Upper lobe of right lung (tissue), 1 donor: ENCODE measurements at regions not wholly inside any gene's neighbourhood (a gene's known extent, or its start where the extent isn't known, plus 50 kb on each side); places are given as distances from the start of the nearest gene placed in this dataset.
"Not testable (repeated sequence)": the region's sequence is repeated elsewhere in the genome, so short reads cannot be mapped to it uniquely, and the experiment has no call there.

Experiments
- ATAC-seq: fragments of 200-7000 bp; cut with Tn5 transposase; one replicate; pipeline ENCODE4 v1.9.1; 2020; ENCODE audit warnings: mild to moderate bottlenecking, moderate library complexity
- DNase-seq: peaks from one replicate; pipeline ENCODE4 v3.0.0-alpha.2; 2020
- H3K27ac ChIP-seq: fragments of 200-600 bp; one replicate; pipeline ENCODE4 v1.8.0; 2022
- H3K27me3 ChIP-seq: fragments of 200-600 bp; one replicate; pipeline ENCODE4 v1.8.0; 2022; ENCODE audit warnings: mild to moderate bottlenecking
- H3K36me3 ChIP-seq: fragments of 200-600 bp; one replicate; pipeline ENCODE4 v1.8.0; 2022
- H3K4me1 ChIP-seq: fragments of 200-600 bp; one replicate; pipeline ENCODE4 v1.8.0; 2022
- H3K4me3 ChIP-seq: fragments of 200-600 bp; one replicate; pipeline ENCODE4 v1.8.0; 2022; ENCODE audit warnings: mild to moderate bottlenecking
- H3K9me3 ChIP-seq: fragments of 200-600 bp; one replicate; pipeline ENCODE4 v1.8.0; 2022
- intact Hi-C: fragments of 100-400 bp; cut with DNase I; formaldehyde crosslinking; loops from one replicate; pipeline ENCODE4 v1.11.0; 2022
- TF ChIP-seq, protein P1 (sequence below): fragments of 200-600 bp; IDR thresholded peaks from one replicate; pipeline ENCODE4 v1.8.0; 2022; ENCODE audit warnings: antibody characterized with exemption
- donor health status: DM: no; HTN: yes; CAD: no; lungs with severe emphysema.

DNA sequence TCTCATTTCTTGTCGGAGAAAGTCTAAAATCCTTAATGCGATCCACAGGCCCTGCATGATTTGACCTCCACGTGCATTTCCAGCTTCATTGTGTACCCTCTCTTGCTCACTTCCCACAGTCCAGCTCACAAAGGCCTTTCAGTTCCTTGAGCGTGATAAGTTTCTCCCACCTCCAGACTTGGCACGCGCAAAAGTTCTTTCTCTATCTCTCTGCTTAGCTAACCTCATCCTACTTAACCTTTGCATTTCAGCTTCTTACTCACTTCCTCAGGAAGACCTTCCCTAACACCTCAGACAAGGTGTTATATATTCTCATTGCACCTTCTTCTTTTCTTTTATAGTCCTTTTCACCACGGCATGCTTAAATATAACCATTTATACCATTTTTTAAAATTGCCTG is 124.8 kb upstream of the XPO1 start:
- no peaks in the 10 kb centered on the region for H3K36me3 ChIP-seq
- no peaks in the 10 kb centered on the region for H3K27me3 ChIP-seq
- intact Hi-C loops: no loop called here
- TF ChIP-seq, protein P1, sequence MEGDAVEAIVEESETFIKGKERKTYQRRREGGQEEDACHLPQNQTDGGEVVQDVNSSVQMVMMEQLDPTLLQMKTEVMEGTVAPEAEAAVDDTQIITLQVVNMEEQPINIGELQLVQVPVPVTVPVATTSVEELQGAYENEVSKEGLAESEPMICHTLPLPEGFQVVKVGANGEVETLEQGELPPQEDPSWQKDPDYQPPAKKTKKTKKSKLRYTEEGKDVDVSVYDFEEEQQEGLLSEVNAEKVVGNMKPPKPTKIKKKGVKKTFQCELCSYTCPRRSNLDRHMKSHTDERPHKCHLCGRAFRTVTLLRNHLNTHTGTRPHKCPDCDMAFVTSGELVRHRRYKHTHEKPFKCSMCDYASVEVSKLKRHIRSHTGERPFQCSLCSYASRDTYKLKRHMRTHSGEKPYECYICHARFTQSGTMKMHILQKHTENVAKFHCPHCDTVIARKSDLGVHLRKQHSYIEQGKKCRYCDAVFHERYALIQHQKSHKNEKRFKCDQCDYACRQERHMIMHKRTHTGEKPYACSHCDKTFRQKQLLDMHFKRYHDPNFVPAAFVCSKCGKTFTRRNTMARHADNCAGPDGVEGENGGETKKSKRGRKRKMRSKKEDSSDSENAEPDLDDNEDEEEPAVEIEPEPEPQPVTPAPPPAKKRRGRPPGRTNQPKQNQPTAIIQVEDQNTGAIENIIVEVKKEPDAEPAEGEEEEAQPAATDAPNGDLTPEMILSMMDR: no peak
- H3K27ac ChIP-seq: no peak overlapping the region
- no peaks in the 10 kb centered on the region for H3K4me1 ChIP-seq
- no peak overlapping the region for H3K4me3 ChIP-seq
- ATAC-seq: no peak
- DNase-seq: no peak
- H3K9me3 ChIP-seq: no peaks in the 10 kb centered on the region

DNA sequence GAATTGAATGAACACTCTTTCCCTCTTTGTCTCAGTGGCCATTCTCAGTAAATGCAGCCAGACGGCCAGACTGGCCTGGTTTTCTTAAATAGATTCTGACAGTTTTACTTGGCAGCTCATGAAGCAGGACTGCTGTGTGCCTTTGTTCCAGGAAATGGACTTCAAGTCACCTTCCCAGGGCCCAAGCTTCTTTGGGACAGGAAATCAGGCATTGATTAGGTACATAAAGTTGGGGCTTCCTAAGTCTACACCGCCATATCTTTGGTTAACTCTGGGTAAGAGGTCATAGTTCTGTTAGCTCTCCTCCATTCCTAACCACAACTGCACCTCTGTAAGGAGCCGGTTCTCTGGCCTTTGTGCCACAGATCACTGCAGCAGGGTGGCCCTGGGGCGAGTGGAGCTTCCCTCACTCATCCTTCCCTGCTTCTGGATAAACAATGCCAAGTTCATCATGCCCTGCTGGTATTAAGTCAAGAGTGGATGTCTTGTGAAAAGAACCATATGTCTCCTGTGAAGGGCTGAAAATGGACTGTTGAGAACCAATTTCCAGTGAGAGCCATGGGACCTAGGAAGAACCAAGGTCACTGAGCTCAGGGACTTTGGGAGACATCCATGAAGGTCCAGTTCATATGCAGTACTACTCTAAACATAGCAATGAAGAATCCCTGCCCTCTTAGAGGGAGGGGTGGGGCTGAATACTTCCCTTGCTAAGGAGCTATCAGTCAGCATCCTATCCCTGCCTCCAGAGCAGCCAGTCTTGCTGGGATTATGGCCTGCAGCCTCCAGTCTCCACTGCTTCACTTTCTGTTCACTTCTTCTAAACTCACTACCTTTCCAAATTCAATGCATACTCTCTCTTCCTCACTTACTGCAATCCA is 122.6 kb upstream of the XPO1 start:
- intact Hi-C loops: no loop called here
- no peak for DNase-seq
- Histone ChIP-seq H3K27ac (no peak overlapping the region), H3K36me3 (no peaks in the 10 kb centered on the region), H3K4me1 (no peaks in the 10 kb centered on the region), H3K9me3 (no peaks in the 10 kb centered on the region), H3K4me3 (no peak overlapping the region), H3K27me3 (no peaks in the 10 kb centered on the region)
- no peak for ATAC-seq
- TF ChIP-seq, protein P1: no peak

GRCh38 chr2:61658841-61659780 is 121.0 kb upstream of the XPO1 start:
- H3K4me1 ChIP-seq: no peaks in the 10 kb centered on the region
- no peak overlapping the region for H3K27ac ChIP-seq
- ATAC-seq (peak; percentile 76), DNase-seq (no peak)
- no peaks in the 10 kb centered on the region for H3K27me3 ChIP-seq
- TF ChIP-seq, protein P1: peak; percentile 56
- intact Hi-C loops: no loop called here
- no peaks in the 10 kb centered on the region for H3K9me3 ChIP-seq
- no peak overlapping the region for H3K4me3 ChIP-seq
- no peaks in the 10 kb centered on the region for H3K36me3 ChIP-seq

DNA sequence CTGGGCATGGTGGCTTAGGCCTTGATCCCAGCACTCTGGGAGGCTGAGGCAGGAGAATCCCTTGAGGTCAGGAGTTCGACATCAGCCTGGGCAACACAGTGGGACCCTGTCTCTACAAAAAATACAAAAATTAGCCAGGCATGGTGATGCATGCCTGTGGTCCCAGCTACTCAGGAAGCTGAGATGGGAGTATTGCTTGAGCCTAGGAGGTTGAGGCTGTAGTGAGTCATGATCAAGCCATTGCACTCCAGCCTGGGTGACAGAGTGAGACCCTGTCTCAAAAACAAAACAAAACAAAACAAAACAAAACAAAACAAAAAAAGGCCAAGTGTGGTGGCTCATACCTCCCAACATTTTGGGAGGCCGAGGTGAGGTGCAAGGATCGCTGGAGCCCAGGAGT is 111.8 kb upstream of the XPO1 start:
- ATAC-seq, H3K27me3 ChIP-seq, intact Hi-C loops, H3K27ac ChIP-seq, H3K36me3 ChIP-seq, DNase-seq, H3K4me1 ChIP-seq, H3K4me3 ChIP-seq, H3K9me3 ChIP-seq: not testable (repeated sequence)

GRCh38 chr2:61649021-61649420 is 110.9 kb upstream of the XPO1 start:
- Histone ChIP-seq H3K4me1 (no peaks in the 10 kb centered on the region), H3K27me3 (no peaks in the 10 kb centered on the region), H3K27ac (no peak overlapping the region), H3K36me3 (no peaks in the 10 kb centered on the region), H3K4me3 (no peak overlapping the region), H3K9me3 (no peaks in the 10 kb centered on the region)
- TF ChIP-seq, protein P1: no peak
- ATAC-seq (no peak), DNase-seq (no peak)
- intact Hi-C loops: no loop called here

GRCh38 chr2:61647044-61647443 is 108.9 kb upstream of the XPO1 start:
- no peaks in the 10 kb centered on the region for H3K4me1 ChIP-seq
- H3K27ac ChIP-seq: no peak overlapping the region
- no peaks in the 10 kb centered on the region for H3K36me3 ChIP-seq
- ATAC-seq: no peak
- TF ChIP-seq, protein P1: no peak
- no peak overlapping the region for H3K4me3 ChIP-seq
- H3K9me3 ChIP-seq: no peaks in the 10 kb centered on the region
- intact Hi-C loops: no loop called here
- no peak for DNase-seq
- no peaks in the 10 kb centered on the region for H3K27me3 ChIP-seq
